Ovary (tissue), 1 donor: ENCODE measurements at regions not wholly inside any gene's neighbourhood (a gene's known extent, or its start where the extent isn't known, plus 50 kb on each side); places are given as distances from the start of the nearest gene placed in this dataset.

Experiments used
- EP300 ChIP-seq: sonication (generic); formaldehyde crosslinking; IDR thresholded peaks from one replicate; pipeline ENCODE4 v1.6.1; 2017; ENCODE audit warnings: antibody characterized with exemption
- POLR2A ChIP-seq: fragments of 450-650 bp; IDR thresholded peaks from one replicate; pipeline ENCODE4 v1.6.1; 2017; ENCODE audit warnings: antibody characterized with exemption, mild to moderate bottlenecking, moderate library complexity

DNA sequence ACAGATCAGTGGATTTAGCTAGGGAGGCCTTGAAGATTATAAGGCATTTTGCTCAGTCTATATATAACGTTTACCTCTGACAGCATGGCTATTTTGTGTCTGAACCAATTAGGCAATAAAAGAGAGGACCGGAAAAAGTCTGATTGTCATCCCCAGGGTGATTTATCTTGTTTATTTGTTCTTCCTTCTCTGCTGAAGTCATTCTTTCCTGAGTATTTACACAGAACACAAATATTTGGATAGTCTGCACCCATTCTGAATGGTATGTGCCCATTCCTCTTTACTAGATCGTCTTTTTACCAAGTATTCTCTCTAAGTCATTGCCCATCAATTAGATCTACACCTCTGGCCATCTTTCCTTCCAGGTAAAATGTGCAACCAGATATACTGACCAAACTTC, 1602.9 kb downstream of the KCNT2 start:
- TF ChIP-seq POLR2A (no peak), EP300 (no peak)
